ENCODE measurements at regions not wholly inside any gene's neighbourhood (a gene's known extent, or its start where the extent isn't known, plus 50 kb on each side); places are given as distances from the start of the nearest gene placed in this dataset.

DNA sequence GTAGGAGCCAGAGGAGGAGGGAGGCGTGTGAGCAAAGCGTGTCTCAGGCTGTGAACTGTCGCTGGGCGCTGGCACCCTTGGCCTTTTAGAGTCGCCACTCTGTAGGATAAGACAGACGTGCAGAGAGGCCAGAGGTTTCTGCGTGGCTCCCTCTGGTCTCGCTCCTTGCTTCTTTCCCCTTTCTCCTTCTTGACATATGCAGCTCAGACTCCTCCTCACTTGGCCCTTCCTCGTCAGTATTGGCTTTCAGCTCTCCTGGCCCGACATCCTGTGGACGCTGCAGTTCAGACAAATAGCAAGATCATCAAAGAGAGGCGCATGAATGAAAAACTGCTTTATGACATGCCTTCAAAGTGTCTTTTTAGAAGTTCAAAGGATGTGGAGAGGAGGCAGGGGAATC lies 116.8 kb upstream of the SPRY4 start:
- Mint-ChIP-seq H3K4me3 (peak overlapping the region; percentile 3), H3K27me3 (no peaks in the 10 kb centered on the region), H3K27ac (no peak overlapping the region), H3K36me3 (ENCODE audit: low read depth) (no peaks in the 10 kb centered on the region), H3K9me3 (no peaks in the 10 kb centered on the region), H3K4me1 (peaks cover 28% of the 10 kb centered on the region)
- peak; percentile 59 for ATAC-seq (replicated peaks)

GRCh38 chr5:142439207-142439860 lies 114.5 kb upstream of the SPRY4 start:
- Mint-ChIP-seq H3K4me1 (peaks cover 30% of the 10 kb centered on the region), H3K27me3 (no peaks in the 10 kb centered on the region), H3K9me3 (no peaks in the 10 kb centered on the region), H3K27ac (no peak overlapping the region), H3K36me3 (ENCODE audit: low read depth) (no peaks in the 10 kb centered on the region), H3K4me3 (no peak overlapping the region)
- no peak for ATAC-seq (replicated peaks)

DNA sequence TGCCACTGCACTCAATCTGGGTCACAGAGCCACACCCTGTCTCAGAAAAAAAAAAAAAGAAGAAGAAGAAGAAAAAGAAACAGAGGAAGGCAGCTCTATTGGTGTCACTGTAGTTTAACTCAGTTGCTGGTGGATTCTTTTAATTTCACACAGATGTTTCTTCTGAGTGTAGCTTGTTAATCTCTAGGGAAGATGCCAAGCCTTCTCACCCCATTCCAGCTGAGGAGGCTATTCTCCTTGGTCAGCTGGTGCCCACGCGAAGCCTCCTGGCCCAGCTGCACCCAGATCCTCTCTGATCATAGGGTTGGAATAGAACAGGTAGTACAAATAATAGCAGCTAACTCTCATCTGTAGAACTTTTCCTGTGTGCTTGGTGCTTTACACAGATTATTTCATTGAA lies 113.8 kb upstream of the SPRY4 start:
- Mint-ChIP-seq H3K27me3 (no peaks in the 10 kb centered on the region), H3K4me3 (no peak overlapping the region), H3K4me1 (peaks cover 32% of the 10 kb centered on the region), H3K9me3 (no peaks in the 10 kb centered on the region), H3K27ac (peak overlapping the region; percentile 13), H3K36me3 (ENCODE audit: low read depth) (no peaks in the 10 kb centered on the region)
- no peak for ATAC-seq (replicated peaks)

GRCh38 chr5:142437563-142437962 lies 112.7 kb upstream of the SPRY4 start:
- Mint-ChIP-seq H3K36me3 (ENCODE audit: low read depth) (no peaks in the 10 kb centered on the region), H3K4me1 (peaks cover 42% of the 10 kb centered on the region)
- no peak for ATAC-seq (replicated peaks)

GRCh38 chr5:142435410-142436115 lies 110.7 kb upstream of the SPRY4 start:
- H3K9me3 Mint-ChIP-seq, result no peaks in the 10 kb centered on the region
- no peaks in the 10 kb centered on the region for H3K36me3 Mint-ChIP-seq (ENCODE audit: low read depth)
- peaks cover 49% of the 10 kb centered on the region for H3K4me1 Mint-ChIP-seq
- H3K27ac Mint-ChIP-seq, result no peak overlapping the region
- no peak overlapping the region for H3K4me3 Mint-ChIP-seq
- H3K27me3 Mint-ChIP-seq, result no peaks in the 10 kb centered on the region
- ATAC-seq (replicated peaks), result no peak

More at GRCh38 chr5:142437563-142437962, 112.7 kb upstream of the SPRY4 start:
- no peaks in the 10 kb centered on the region for H3K9me3 Mint-ChIP-seq
- H3K4me3 Mint-ChIP-seq, result no peak overlapping the region
- no peaks in the 10 kb centered on the region for H3K27me3 Mint-ChIP-seq
- peak overlapping the region; percentile 13 for H3K27ac Mint-ChIP-seq

DNA sequence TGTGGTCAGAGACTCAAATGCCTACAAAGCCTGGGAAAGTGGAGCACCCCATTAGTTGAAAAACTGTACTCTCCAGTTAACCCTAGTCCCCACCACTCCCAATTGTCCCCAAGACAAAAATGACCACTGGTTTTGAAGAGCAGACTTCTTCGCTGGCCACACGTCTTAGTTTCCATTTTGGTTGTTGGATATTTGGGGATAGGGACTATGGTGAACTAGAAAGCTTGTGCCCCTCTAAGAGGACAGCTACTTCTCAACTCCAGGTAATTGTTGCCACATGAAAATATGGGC lies 109.4 kb upstream of the SPRY4 start:
- Mint-ChIP-seq H3K4me3 (no peak overlapping the region), H3K27me3 (no peaks in the 10 kb centered on the region), H3K27ac (no peak overlapping the region), H3K9me3 (no peaks in the 10 kb centered on the region), H3K4me1 (peaks cover 49% of the 10 kb centered on the region), H3K36me3 (ENCODE audit: low read depth) (no peaks in the 10 kb centered on the region)
- ATAC-seq (replicated peaks), result no peak

GRCh38 chr5:142433526-142434321 lies 108.9 kb upstream of the SPRY4 start:
- Mint-ChIP-seq H3K4me1 (peaks cover 45% of the 10 kb centered on the region), H3K27ac (peak overlapping the region; percentile 84), H3K27me3 (no peaks in the 10 kb centered on the region), H3K36me3 (ENCODE audit: low read depth) (no peaks in the 10 kb centered on the region), H3K4me3 (peak overlapping the region; percentile 72), H3K9me3 (no peaks in the 10 kb centered on the region)
- no peak for ATAC-seq (replicated peaks)

- no peaks in the 10 kb centered on the region for H3K9me3 Mint-ChIP-seq
- no peaks in the 10 kb centered on the region for H3K27me3 Mint-ChIP-seq
- H3K36me3 Mint-ChIP-seq (ENCODE audit: low read depth), result no peaks in the 10 kb centered on the region
- H3K4me1 Mint-ChIP-seq, result peaks cover 39% of the 10 kb centered on the region
- H3K4me3 Mint-ChIP-seq, result peak overlapping the region; percentile 72
- peak overlapping the region; percentile 84 for H3K27ac Mint-ChIP-seq
- peak; percentile 89 for ATAC-seq (replicated peaks)
Observed at GRCh38 chr5:142432961-142433360, 108.1 kb upstream of the SPRY4 start.

DNA sequence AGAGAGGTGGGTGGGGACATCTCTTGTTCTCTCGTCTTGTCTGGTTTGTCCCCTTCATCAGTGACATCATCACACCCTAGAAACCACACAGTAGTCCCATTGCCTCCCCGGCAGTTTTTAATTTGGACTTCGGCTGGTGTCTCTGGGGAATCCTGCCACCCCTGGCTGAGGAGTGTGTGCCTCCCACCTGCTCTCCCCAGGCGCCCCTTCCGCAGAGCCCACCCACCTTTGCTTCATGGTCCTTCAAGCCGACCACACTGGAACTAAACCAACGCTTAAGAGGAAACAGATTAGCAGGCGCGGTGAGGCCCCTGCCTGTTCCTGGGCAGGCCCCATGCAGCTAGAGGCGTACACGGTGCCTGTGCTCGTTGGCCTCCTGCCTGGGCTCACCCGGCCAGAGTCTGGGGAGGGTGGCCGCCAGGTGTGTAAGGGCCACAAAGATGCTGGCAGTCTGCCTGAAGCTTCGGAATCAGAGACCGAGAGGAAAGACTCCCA lies 107.6 kb upstream of the SPRY4 start:
- peak overlapping the region; percentile 72 for H3K4me3 Mint-ChIP-seq
- no peaks in the 10 kb centered on the region for H3K27me3 Mint-ChIP-seq
- H3K9me3 Mint-ChIP-seq, result no peaks in the 10 kb centered on the region
- H3K4me1 Mint-ChIP-seq, result peaks cover 35% of the 10 kb centered on the region
- H3K27ac Mint-ChIP-seq, result peak overlapping the region; percentile 84
- H3K36me3 Mint-ChIP-seq (ENCODE audit: low read depth), result no peaks in the 10 kb centered on the region
- peak; percentile 78 for ATAC-seq (replicated peaks)

DNA sequence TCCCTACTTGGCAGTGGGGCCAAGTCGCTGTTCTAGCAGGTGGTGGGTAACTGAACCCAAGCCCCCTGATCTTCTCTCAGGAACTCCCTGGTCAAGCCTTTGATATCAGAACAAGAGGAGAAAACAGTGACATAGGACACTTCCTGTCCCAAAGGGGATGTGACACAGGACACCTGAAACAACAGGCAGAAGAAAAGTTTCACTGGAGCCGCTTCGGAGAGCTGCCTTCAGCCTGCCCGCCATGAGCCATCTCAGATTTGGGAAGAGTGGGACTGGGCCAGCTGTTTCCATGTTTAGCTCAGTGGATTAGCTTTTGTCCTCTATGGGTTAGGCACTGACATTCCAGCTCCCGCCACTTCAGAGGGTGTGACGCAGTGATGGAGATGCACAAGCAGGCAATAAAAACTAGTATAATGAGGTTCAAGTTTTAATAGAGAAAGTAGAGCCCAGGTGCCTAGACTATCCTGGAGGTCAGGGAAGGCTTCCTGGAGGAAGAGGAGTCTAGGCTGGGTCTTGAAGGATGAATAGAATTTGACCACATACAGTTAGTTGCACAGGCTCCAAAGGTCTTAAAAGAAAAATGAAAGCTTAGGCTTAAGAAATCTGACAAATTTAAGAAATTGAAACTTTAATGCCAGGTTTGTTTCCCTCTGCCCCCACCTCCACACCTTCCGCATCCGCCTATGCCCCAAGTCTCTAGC lies 104.1 kb upstream of the SPRY4 start:
- Mint-ChIP-seq H3K4me3 (no peak overlapping the region), H3K27ac (no peak overlapping the region), H3K36me3 (ENCODE audit: low read depth) (no peaks in the 10 kb centered on the region), H3K4me1 (peaks cover 45% of the 10 kb centered on the region), H3K9me3 (no peaks in the 10 kb centered on the region), H3K27me3 (no peaks in the 10 kb centered on the region)
- no peak for ATAC-seq (replicated peaks)

DNA sequence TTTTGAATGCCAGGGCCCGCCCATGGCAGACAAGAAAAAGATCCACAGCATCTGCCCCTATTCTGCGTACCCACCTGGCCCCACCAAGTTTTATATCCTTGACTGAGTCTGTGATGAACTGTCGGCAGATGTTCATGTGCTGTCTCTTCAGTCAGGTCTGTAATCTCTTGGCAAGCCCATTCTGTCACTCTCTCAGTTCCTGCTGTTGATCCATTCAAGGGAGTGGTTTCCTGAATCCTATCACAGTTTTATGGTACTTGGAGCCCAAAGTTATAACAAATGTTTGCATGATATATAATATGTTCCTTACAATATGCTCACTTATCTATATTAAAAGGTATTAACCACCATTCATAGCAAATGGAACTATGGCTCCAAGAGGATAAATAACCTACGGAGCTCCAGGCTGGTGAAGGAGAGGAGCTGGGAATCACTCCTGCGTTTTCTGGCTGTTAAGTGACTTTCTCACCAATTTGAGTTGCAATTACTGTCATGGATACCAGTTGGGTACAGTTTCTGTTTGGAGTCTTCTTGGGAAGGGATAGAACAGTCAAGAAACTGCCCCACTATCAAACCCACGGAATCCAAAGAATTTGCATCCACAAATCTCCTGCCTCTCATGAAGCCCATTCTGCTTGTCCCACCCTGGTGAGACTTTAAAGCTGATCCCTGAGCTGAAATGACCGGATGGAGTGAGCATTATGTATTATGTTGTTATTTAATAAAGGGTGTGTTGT lies 103.4 kb upstream of the SPRY4 start:
- Mint-ChIP-seq H3K4me1 (peaks cover 39% of the 10 kb centered on the region), H3K27ac (no peak overlapping the region), H3K4me3 (no peak overlapping the region), H3K27me3 (no peaks in the 10 kb centered on the region), H3K36me3 (ENCODE audit: low read depth) (no peaks in the 10 kb centered on the region), H3K9me3 (no peaks in the 10 kb centered on the region)
- ATAC-seq (replicated peaks), result no peak

DNA sequence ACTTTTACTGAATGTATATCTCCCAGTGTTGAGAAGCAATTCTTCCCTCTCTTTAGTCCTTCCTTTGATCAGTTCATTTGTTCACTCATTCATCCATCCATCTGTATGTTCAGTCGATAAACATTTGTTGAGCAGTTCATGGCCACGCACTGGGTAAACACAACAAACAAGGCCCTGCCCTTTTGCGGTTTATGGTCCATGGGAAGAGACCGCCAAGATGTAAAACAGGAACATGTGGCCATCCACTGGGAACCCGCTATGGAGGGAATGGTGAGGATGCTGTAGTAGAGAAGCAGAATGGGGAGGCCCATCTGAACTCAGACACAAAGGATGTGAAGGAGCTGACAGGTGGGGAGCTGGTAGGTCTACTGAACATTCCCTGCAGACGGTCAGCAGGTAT lies 102.7 kb upstream of the SPRY4 start:
- H3K36me3 Mint-ChIP-seq (ENCODE audit: low read depth), result no peaks in the 10 kb centered on the region

DNA sequence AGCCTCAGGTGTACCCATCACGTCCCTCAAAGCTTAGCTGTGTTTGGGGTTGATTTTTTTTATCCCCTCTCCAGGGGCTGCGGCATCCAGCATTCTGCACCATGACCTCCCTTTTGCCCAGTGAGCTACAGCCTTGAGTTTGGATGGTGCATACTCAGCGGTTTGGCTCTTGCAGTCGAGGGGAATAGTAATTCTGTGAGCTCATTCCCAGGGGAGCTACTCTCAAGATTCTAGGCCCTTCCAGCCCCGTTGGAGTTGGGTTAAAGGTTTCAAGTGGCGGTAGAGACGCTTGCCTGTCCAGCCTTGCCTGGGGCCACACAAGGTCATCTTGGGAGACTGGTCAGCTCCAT lies 102.2 kb upstream of the SPRY4 start:
- Mint-ChIP-seq H3K27me3 (no peaks in the 10 kb centered on the region), H3K9me3 (no peaks in the 10 kb centered on the region), H3K4me1 (peaks cover 31% of the 10 kb centered on the region), H3K27ac (peak overlapping the region; percentile 84), H3K4me3 (peak overlapping the region; percentile 60), H3K36me3 (ENCODE audit: low read depth) (no peaks in the 10 kb centered on the region)
- no peak for ATAC-seq (replicated peaks)

More for the DNA sequence above, 102.7 kb upstream of the SPRY4 start:
- Mint-ChIP-seq H3K4me1 (peaks cover 36% of the 10 kb centered on the region), H3K27me3 (no peaks in the 10 kb centered on the region), H3K9me3 (no peaks in the 10 kb centered on the region), H3K4me3 (no peak overlapping the region), H3K27ac (peak overlapping the region; percentile 84)
- ATAC-seq (replicated peaks), result no peak

All from activated T-helper 17 cell treated with anti-CD3 and anti-CD28 coated beads, Interleukin-2, amount 50 U/mL, for 72 hours (primary cell).